ENCODE measurements at regions not wholly inside any gene's neighbourhood (a gene's known extent, or its start where the extent isn't known, plus 50 kb on each side); places are given as distances from the start of the nearest gene placed in this dataset.

- Mint-ChIP-seq H3K36me3 (ENCODE audit: low read depth) (no peaks in the 10 kb centered on the region), H3K27ac (ENCODE audit: unreplicated experiment) (no peak overlapping the region), H3K4me1 (ENCODE audit: low read depth) (no peaks in the 10 kb centered on the region), H3K9me3 (ENCODE audit: low read depth) (no peaks in the 10 kb centered on the region), H3K27me3 (ENCODE audit: low read depth) (peaks cover 11% of the 10 kb centered on the region), H3K4me3 (ENCODE audit: unreplicated experiment) (no peak overlapping the region)
- no peak for DNase-seq (ENCODE audit: low spot score)
- no peak for TF ChIP-seq CTCF (IDR thresholded peaks at IDR 0.05)
Observed at GRCh38 chr1:164054331-164054730, 504.7 kb upstream of the PBX1 start.

- Mint-ChIP-seq H3K27ac (ENCODE audit: unreplicated experiment) (no peak overlapping the region), H3K36me3 (ENCODE audit: low read depth) (no peaks in the 10 kb centered on the region), H3K4me1 (ENCODE audit: low read depth) (no peaks in the 10 kb centered on the region), H3K27me3 (ENCODE audit: low read depth) (peaks cover 8% of the 10 kb centered on the region), H3K9me3 (ENCODE audit: low read depth) (peaks cover 2% of the 10 kb centered on the region), H3K4me3 (ENCODE audit: unreplicated experiment) (no peak overlapping the region)
- DNase-seq (ENCODE audit: low spot score) = no peak
- TF ChIP-seq CTCF (IDR thresholded peaks at IDR 0.05) = no peak
Observed at GRCh38 chr1:164058198-164058597, 500.8 kb upstream of the PBX1 start.

GRCh38 chr1:164061528-164061927, 497.5 kb upstream of the PBX1 start:
- Mint-ChIP-seq H3K36me3 (ENCODE audit: low read depth) (no peaks in the 10 kb centered on the region), H3K27ac (ENCODE audit: unreplicated experiment) (no peak overlapping the region), H3K4me1 (ENCODE audit: low read depth) (no peaks in the 10 kb centered on the region), H3K9me3 (ENCODE audit: low read depth) (peaks cover 2% of the 10 kb centered on the region), H3K27me3 (ENCODE audit: low read depth) (no peaks in the 10 kb centered on the region), H3K4me3 (ENCODE audit: unreplicated experiment) (no peak overlapping the region)
- no peak for DNase-seq (ENCODE audit: low spot score)
- no peak for TF ChIP-seq CTCF (IDR thresholded peaks at IDR 0.05)

- no peak for TF ChIP-seq CTCF (IDR thresholded peaks at IDR 0.05)
- no peak for DNase-seq (ENCODE audit: low spot score)
Observed at GRCh38 chr1:164064501-164064900, 494.5 kb upstream of the PBX1 start.

GRCh38 chr1:164071288-164071687, 487.7 kb upstream of the PBX1 start:
- H3K36me3 Mint-ChIP-seq (ENCODE audit: low read depth) = no peaks in the 10 kb centered on the region
- DNase-seq (ENCODE audit: low spot score) = no peak
- H3K9me3 Mint-ChIP-seq (ENCODE audit: low read depth) = peaks cover 49% of the 10 kb centered on the region
- no peak for TF ChIP-seq CTCF (IDR thresholded peaks at IDR 0.05)
- H3K4me1 Mint-ChIP-seq (ENCODE audit: low read depth) = no peaks in the 10 kb centered on the region
- H3K4me3 Mint-ChIP-seq (ENCODE audit: unreplicated experiment) = no peak overlapping the region
- no peak overlapping the region for H3K27ac Mint-ChIP-seq (ENCODE audit: unreplicated experiment)
- H3K27me3 Mint-ChIP-seq (ENCODE audit: low read depth) = no peaks in the 10 kb centered on the region

More at GRCh38 chr1:164064501-164064900, 494.5 kb upstream of the PBX1 start:
- no peak overlapping the region for H3K27ac Mint-ChIP-seq (ENCODE audit: unreplicated experiment)
- no peaks in the 10 kb centered on the region for H3K36me3 Mint-ChIP-seq (ENCODE audit: low read depth)
- H3K4me3 Mint-ChIP-seq (ENCODE audit: unreplicated experiment) = no peak overlapping the region
- H3K4me1 Mint-ChIP-seq (ENCODE audit: low read depth) = no peaks in the 10 kb centered on the region
- H3K27me3 Mint-ChIP-seq (ENCODE audit: low read depth) = no peaks in the 10 kb centered on the region
- peaks cover 17% of the 10 kb centered on the region for H3K9me3 Mint-ChIP-seq (ENCODE audit: low read depth)
